ENCODE measurements at regions not wholly inside any gene's neighbourhood (a gene's known extent, or its start where the extent isn't known, plus 50 kb on each side); places are given as distances from the start of the nearest gene placed in this dataset.

DNA sequence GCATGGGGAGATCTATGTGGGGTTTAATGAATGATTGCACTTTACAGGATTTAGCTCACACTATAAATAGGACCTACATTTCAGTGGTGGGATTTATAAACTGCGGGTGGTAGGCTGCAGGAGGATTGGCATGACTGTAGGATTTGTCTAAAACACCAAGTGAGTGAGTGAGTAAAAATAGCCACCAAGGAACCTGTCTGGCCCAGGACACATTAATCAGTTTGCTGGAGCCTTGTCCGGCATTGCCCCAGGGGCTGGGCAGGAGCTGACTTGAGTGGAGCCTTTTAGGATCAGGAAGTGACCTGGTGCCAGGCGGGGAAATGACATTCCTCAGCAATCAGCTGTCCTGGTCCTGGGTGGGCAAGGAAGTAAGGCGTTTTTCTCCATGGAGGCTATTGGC is 193.9 kb upstream of the ADRA1D start:
- H3K4me1 ChIP-seq (ENCODE audit: control insufficient read depth, extremely low read depth, insufficient read depth, low read length) = no peaks in the 10 kb centered on the region
- no peak overlapping the region for H3K4me3 ChIP-seq (replicated peaks in 1 of 3; ENCODE audit: insufficient read depth in 1 of 3, low read depth in 1 of 3, low read length in 3 of 3)
- ChIA-PET CTCF (no interaction called here), POLR2A (no interaction called here)
- no peak overlapping the region for H2AFZ ChIP-seq (ENCODE audit: low read depth, low read length)
- no peak for FAIRE-seq
- DNase-seq (ENCODE audit: low read depth, low spot score) = no peak
- dilution Hi-C loops (cut with MboI; ENCODE audit: extremely low pct_ligation_motif_present, low sequenced_read_pairs) = no loop called here
- no peak for TF ChIP-seq POLR2AphosphoS5 (IDR thresholded peaks at IDR 0.05; ENCODE audit: insufficient read depth, low read depth, low read length)
- no peaks in the 10 kb centered on the region for H3K36me3 ChIP-seq (ENCODE audit: control insufficient read depth in 2 of 2, extremely low read depth in 1 of 2, insufficient read depth in 2 of 2, low read length in 2 of 2)
- BruUV-seq (replicated peaks) = no TSS peak
- peaks cover 10 to 18% of the 10 kb centered on the region in 2 experiments for H3K27me3 ChIP-seq (ENCODE audit: control insufficient read depth in 2 of 2, insufficient read depth in 2 of 2, low read length in 2 of 2)
- no peak overlapping the region for H3K27ac ChIP-seq (ENCODE audit: insufficient read depth, low read depth, low read length)
- no peak overlapping the region for H3K4me2 ChIP-seq (ENCODE audit: insufficient read depth, low read length)
- H4K20me1 ChIP-seq (replicated peaks; ENCODE audit: control insufficient read depth, extremely low read depth, insufficient read depth, low read length) = no peaks in the 10 kb centered on the region
- no peak overlapping the region for H3K9ac ChIP-seq (replicated peaks; ENCODE audit: extremely low read depth, insufficient read depth, low read length)
- H3K79me2 ChIP-seq (ENCODE audit: control insufficient read depth, insufficient read depth, low read length) = no peaks in the 10 kb centered on the region
- intact Hi-C loops (cut with micrococcal nuclease) = no loop called here
- no peaks in the 10 kb centered on the region for H3K9me3 ChIP-seq (replicated peaks; ENCODE audit: control insufficient read depth, insufficient read depth, low read length)
- no peaks in the 10 kb centered on the region for H3K9me1 ChIP-seq (replicated peaks; ENCODE audit: control insufficient read depth, extremely low read depth, insufficient read depth, low read length)

DNA sequence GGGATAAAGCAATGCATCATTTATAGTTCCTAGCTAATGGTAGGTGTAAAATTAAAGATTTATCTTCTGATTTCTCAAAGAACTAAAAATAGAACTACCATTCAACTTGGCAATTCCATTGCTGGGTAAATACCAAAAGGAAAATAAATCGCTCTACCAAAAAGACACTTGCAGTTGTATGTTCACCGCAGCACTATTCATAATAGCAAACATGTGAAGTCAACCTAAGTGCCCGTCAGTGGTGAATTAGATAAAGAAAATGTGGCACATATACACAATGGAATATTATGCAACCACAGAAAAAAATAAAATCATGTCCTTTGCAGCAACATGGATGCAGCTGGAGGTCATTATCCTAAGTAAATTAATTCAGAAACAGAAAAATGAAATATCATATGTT is 192.8 kb upstream of the ADRA1D start:
- BruUV-seq (replicated peaks) = no TSS peak

More for the DNA sequence above, 192.8 kb upstream of the ADRA1D start:
- ChIA-PET CTCF (no interaction called here), POLR2A (no interaction called here)
- dilution Hi-C loops (cut with MboI; ENCODE audit: extremely low pct_ligation_motif_present, low sequenced_read_pairs) (no loop called here), intact Hi-C loops (cut with micrococcal nuclease) (no loop called here)
- no peaks in the 10 kb centered on the region for H3K9me3 ChIP-seq (replicated peaks; ENCODE audit: control insufficient read depth, insufficient read depth, low read length)
- no peak overlapping the region for H2AFZ ChIP-seq (ENCODE audit: low read depth, low read length)
- H3K9me1 ChIP-seq (replicated peaks; ENCODE audit: control insufficient read depth, extremely low read depth, insufficient read depth, low read length) = no peaks in the 10 kb centered on the region
- H3K27ac ChIP-seq (ENCODE audit: insufficient read depth, low read depth, low read length) = no peak overlapping the region
- no peak overlapping the region for H3K4me2 ChIP-seq (ENCODE audit: insufficient read depth, low read length)
- no peak overlapping the region for H3K9ac ChIP-seq (replicated peaks; ENCODE audit: extremely low read depth, insufficient read depth, low read length)
- H4K20me1 ChIP-seq (replicated peaks; ENCODE audit: control insufficient read depth, extremely low read depth, insufficient read depth, low read length) = no peaks in the 10 kb centered on the region
- no peaks in the 10 kb centered on the region for H3K4me1 ChIP-seq (ENCODE audit: control insufficient read depth, extremely low read depth, insufficient read depth, low read length)
- no peak for TF ChIP-seq FOS (IDR thresholded peaks at IDR 0.05; ENCODE audit: borderline replicate concordance, insufficient read depth, low read length)
- TF ChIP-seq EZH2 (IDR thresholded peaks at IDR 0.05; ENCODE audit: borderline replicate concordance, low read depth, low read length, severe bottlenecking) = no peak
- TF ChIP-seq POLR2A (IDR thresholded peaks at IDR 0.05; ENCODE audit: low read depth, low read length) = no peak
- no peak for TF ChIP-seq MYC (IDR thresholded peaks at IDR 0.05; ENCODE audit: low read depth, low read length)
- TF ChIP-seq POLR2AphosphoS5 (IDR thresholded peaks at IDR 0.05; ENCODE audit: insufficient read depth, low read depth, low read length) = no peak
- no peaks in the 10 kb centered on the region for H3K36me3 ChIP-seq (ENCODE audit: control insufficient read depth in 2 of 2, extremely low read depth in 1 of 2, insufficient read depth in 2 of 2, low read length in 2 of 2)
- FAIRE-seq (no peak), DNase-seq (ENCODE audit: low read depth, low spot score) (no peak)
- H3K79me2 ChIP-seq (ENCODE audit: control insufficient read depth, insufficient read depth, low read length) = no peaks in the 10 kb centered on the region
- no peak overlapping the region for H3K4me3 ChIP-seq (replicated peaks in 1 of 3; ENCODE audit: insufficient read depth in 1 of 3, low read depth in 1 of 3, low read length in 3 of 3)
- peaks cover 10 to 17% of the 10 kb centered on the region in 2 experiments for H3K27me3 ChIP-seq (ENCODE audit: control insufficient read depth in 2 of 2, insufficient read depth in 2 of 2, low read length in 2 of 2)
